SK-MEL-5 (cell line): ENCODE measurements at regions not wholly inside any gene's neighbourhood (a gene's known extent, or its start where the extent isn't known, plus 50 kb on each side); places are given as distances from the start of the nearest gene placed in this dataset.

Experiments
- DNase-seq: peaks from one replicate; pipeline ENCODE4 v3.0.0-alpha.2; 2016; ENCODE audit warnings: low read depth, low spot score
- in situ Hi-C: cut with HindIII; loops from 2 replicates; pipeline ENCODE4 v1.10.0; 2016; ENCODE audit warnings: low sequenced_read_pairs, high pct_unique_total_duplicates, low pct_unique_long_range_greater_than_20kb

DNA sequence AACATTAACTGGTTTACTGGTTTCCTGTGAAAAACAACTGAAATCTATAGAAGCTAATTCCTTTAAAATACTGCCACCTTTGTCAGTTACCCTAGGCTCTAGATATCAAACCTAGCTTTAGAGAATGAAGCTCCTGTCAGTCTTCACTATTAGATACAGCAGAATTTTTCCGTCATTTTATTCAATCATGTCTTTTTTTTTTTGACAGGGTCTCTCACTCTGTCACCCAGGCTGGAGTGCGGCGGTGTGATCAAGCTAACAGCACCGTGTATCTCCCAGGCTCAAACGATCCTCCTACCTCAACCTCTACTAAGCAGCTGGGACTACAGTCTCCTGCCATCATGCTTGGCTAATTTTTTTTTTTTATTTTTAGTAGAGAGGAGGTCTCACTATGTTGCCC lies 415.2 kb upstream of the LRRTM4 start:
- DNase-seq: no peak
- in situ Hi-C loops: no loop called here

DNA sequence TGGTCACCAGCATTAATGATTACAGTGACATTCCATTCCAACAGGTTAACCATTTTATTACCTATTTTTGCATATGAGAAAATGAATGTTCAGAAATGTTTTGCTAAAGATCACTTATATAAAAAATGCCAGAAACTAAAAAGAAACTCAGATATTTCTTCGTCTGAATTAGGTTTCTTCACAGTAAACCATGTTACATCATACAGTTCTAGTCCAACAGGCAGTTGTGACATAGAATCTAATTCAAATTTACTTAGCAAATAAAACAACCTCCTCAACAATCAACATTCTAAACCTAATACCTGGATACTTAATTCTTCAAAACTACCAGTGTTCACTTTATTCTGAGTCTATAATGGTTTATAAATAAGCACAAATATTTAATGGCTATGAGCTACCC lies 416.3 kb upstream of the LRRTM4 start:
- DNase-seq: no peak
- in situ Hi-C loops: no loop called here

DNA sequence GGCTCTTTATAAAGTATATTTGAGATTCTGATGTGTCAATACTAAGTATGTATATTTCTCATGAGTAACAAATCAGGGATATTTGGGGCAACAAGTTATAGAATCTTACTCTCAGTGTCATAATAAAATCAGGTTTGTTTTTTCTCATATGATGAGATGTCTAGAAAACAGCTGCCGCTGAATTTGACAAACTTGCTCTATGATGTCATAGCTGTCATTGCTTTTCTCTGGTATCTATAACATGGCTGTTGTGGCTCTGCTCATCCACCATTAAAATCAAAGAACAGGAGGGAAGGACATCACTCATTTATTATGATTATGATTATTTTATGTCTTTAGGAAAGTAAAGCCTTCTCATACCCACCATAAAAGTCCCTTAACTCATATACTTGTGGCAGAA lies 417.2 kb upstream of the LRRTM4 start:
- no peak for DNase-seq
- in situ Hi-C loops: no loop called here

DNA sequence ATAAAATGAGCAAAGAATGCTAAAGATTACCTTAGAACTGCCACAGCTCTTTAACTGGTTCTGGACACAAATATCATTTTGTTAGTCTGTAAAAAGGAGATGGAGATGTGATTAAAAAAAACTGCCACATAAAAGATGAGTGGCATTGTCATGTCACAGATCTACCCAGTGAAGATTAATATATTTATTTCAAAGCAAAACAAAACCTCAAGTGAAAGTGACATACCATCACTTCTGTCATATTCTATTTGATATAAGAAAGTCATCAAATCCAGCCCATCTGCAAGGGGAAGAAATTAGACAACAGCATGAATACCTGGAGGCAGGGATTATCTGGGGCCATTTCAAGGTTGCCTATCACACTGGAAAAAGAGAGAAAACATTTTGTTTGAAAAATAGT lies 417.6 kb upstream of the LRRTM4 start:
- in situ Hi-C loops: no loop called here
- DNase-seq: no peak

DNA sequence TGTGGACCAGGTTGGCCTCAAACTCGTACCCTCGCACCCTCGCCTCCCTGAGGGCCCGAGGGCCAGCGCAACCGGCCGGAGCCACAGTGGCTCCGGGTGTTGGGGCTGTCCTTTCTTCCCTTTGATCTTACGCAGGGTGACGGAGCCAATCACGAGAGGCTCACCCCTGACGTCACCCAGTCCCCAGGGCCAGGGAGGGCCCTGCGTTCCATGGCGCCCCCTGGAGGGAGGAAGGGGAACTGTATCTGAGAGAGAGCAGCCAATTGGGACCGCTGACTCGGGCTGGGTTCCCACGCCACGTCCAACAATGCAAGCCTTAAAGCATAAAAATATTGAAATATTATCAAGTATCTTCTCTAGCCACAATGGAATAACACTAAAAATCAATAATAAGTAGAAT lies 432.8 kb upstream of the LRRTM4 start:
- in situ Hi-C loops: no loop called here
- peak; percentile 20 for DNase-seq

DNA sequence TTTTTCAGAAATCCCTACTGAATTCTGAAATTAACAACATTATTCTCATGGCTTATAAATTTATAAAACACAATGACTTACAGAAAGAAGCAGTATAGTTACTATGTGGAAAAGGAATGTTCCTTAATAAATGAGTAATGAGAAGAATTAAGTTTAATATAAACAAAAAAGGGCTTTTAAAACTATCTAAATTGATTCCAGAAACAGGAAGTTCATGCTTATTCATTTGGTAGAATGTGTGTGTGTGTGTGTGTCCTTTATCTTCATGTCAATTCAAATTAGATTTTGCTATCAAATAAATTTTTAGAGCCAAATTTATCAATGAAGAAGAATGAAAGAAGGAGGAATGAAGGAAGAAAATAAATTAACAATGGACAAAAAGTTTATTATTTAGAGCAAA lies 440.8 kb upstream of the LRRTM4 start:
- no peak for DNase-seq
- in situ Hi-C loops: no loop called here

DNA sequence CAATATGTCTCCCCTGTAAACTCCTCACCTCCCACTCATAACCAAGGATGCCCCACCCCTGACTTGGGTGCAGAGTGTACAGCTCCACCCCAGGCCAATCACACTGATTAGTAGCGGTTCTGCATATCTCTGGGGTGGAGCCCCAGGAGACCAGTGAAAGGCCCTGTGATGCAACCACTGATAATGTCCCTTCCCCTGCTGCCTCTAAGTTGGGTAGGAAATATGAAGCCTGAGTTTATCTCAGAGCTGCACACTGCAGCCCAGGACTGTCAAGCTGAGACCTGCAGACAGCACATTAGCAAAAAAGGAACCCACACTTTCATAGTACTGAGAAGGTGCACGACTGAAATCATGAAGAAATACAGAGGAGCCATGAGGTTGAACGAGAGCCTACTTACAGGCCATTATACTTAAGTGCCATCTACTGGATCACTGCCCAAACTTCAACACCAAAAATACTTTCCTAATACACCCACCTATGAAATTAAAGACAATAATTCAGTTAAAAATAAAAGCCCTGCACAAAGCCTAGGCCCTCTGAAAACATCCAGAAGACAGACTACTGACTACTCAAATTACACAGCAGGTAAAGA lies 455.4 kb upstream of the LRRTM4 start:
- DNase-seq: peak; percentile 36
- in situ Hi-C loops: no loop called here

DNA sequence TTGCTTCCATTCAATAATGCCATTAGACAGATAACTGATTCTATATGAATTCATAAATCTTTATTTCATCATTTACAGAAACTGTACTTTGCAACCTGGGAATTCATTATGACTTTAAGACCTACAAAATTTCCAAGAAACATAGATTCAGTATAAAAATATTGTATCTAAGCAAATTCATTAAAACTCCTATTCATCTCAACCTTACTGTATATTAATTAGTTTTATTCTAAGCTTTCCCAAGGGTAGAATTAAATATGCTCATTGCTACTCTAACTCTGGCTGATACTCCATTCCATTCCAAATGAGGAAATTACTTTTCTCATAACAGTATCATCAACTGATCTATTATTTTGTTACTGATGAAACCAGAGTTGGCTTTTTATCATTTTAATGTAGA lies 473.0 kb upstream of the LRRTM4 start:
- no peak for DNase-seq
- in situ Hi-C loops: no loop called here

DNA sequence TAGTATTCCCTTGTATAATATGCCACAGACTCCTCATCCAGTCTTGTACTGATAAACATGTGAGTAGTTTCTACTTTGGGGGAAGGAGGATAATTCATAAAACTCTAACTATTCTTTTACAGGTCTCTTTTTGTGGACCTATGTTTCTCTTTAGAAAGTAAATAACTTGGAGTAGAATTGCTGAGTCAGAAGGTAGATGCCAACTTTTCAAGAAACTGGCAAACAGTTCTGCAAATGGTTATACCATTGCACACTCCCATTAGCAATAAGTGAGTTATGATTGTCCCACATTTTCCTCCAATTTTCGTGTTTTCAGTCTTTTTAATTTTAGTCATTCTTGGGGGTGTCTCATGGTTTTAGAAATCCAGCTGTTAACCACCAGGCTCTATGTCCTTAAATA lies 477.2 kb upstream of the LRRTM4 start:
- DNase-seq: no peak
- in situ Hi-C loops: no loop called here

DNA sequence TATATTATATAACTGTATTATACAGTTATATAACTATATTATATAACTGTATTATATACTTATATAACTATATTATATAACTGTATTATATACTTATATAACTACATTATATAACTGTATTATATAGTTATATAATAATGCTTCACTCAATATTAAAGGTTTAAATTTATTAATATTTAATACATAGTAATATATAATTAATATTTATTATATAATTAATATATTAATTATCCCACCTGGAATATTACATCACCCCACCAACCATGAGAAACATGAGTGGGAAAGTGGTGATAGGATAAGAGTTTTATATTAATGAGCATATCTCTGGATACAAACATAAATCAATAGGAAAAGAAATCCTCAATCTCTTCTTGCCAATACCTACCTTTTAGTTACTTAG lies 487.1 kb upstream of the LRRTM4 start:
- in situ Hi-C loops: no loop called here
- no peak for DNase-seq

DNA sequence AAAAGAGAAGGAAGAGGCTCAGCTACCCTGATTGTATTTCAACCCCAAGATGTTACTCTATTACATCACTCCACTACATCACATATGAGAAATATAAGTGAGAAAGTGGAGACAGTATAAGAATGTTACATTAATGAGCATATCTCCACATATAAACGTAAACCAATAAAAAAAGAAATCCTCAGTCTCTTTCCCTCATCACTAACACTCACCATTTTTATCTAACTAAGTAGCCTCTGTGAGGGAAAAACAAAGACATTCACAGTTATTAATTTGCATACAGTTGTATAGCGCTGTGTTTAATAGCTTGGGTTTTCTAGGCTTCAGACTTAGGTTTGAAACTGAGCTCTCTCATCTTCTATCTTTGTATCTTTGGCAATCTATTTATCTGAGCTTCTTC lies 489.1 kb upstream of the LRRTM4 start:
- DNase-seq: no peak
- in situ Hi-C loops: no loop called here

DNA sequence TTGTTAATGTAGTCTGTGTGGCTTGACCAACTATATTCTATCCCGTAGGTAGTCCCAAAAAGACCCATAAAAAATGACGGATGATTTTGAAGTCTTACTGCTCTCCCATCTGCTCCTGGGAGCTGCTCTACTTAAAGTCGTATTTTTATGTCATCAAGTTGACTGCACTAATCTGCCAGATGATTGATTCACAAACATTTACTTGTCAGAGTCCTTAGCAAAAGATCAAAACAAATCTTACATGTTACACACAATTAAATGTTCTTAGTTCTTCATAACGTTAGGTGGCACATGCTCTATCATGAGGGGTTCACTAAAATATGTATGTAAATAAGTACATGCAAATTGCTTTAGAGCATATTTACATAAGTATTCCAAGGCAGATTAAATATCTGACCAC lies 498.3 kb upstream of the LRRTM4 start:
- in situ Hi-C loops: no loop called here
- DNase-seq: no peak

DNA sequence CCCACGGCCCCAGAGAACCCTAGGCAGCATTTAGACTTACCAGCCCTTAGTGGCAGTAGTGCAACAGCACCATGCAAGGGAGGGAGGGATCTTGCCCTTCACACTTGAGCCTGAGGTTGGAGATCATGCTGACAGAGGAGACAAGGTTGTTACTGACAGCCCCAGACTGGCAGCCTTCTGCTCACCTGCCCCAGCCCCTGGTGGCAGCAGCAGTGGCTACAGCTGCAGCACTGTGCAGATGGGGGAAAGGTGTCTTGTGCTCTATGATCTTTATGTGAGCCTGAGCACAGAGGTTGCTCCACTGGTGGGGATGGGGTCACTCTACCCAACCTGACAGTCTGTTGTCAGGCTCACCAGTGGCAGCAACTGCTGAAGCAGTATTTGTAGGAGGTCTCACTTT lies 501.2 kb upstream of the LRRTM4 start:
- in situ Hi-C loops: no loop called here
- no peak for DNase-seq

DNA sequence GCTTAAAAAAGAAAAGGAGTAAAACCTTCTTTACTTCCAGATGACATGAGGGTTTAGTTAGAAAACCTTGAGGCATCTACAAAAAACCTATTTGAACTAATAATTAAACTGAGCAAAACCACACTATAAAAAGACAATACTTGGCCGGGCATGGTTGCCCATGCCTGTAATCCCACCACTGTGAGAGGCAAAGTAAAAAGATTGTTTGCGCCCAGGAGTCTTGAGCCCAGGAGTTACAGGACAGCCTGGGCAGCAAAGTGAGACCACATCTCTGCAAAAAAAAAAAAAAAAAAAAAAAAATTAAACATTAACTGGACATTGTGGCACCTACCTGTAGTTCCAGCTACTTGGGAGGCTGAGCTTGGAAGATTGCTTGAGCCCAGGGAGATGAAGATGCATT lies 502.8 kb upstream of the LRRTM4 start:
- no peak for DNase-seq
- in situ Hi-C loops: no loop called here

DNA sequence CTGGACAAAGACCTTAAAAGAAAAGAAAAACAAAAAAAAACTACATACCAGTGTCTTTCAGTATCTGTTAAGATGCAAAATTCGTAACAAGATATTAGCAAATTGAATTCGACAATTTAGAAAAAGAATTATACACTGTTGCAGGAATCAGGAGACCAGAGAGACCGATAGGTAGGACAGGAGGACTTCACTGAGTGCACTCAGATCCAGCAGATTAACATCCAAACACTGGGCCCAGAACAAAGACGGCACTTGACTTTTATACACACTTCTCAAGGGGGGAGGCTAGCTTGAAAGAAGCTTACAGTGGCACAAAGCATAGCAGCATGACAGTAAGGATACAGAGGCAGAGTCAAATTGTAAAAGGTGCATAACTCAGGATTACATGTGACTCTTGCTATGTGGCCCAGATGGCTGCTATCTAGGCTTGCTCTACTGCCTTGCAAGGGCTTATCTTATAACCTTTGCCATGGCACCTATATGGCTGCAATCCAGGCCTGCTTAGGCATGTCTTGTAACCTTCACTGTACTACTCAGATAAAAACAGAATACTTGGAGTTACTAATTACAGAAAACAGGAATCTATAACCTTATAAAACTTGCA lies 507.3 kb upstream of the LRRTM4 start:
- no peak for DNase-seq
- in situ Hi-C loops: no loop called here

DNA sequence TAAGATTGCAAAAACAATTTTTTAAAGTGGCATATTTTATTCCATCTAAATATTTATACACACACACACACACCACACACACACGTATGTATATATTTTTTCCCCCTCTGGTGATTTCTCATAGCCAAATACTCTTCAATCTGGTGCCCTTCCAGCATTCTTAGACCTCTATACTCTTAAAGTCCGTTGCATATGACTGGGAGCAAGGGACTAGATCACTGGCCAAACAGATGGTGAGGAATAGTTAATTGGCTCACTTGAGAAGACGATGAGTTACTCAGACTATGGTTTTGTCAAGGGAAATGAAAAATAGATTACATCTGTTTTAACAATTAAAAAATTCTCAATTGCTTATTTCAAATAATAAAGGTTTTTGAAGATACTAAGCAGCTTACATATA lies 512.5 kb upstream of the LRRTM4 start:
- in situ Hi-C loops: no loop called here
- DNase-seq: no peak

DNA sequence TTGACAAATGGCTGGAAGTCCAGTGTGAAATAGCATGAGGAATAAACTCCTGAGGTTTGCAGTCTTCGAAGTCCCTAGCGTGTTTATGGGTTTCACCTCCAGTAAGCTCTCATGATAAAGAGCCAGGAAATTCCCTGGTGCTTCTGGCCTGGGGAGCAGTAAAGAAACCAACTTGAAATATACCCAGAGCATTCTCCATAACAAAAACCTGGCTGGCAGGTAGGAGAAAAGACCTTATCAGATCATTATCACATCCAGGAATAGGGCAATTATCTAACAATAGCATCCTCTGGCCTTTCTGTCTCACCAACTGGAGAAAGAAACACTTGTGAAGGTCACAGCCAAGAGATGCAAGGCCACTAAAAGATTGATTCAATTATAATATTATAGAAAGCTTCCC lies 513.6 kb upstream of the LRRTM4 start:
- in situ Hi-C loops: no loop called here
- DNase-seq: no peak

DNA sequence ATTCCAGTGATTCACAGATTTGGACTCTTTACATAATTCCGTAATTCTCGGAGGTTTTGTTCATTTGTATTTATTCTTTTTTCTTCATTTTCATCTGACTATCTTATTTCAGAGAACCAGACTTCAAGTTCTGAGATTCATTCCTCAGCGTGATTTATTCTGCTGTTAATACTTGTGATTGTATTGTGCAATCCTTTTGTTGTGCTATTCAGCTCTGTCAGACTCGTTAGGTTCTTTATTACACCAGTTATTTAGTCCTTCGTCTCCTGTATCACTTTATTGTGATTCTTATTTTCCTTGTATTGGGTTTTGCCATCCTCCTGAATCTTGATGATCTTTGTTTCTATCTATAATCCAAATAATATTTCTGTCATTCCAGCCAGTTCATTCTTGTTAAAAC lies 529.3 kb upstream of the LRRTM4 start:
- in situ Hi-C loops: no loop called here
- DNase-seq: no peak

DNA sequence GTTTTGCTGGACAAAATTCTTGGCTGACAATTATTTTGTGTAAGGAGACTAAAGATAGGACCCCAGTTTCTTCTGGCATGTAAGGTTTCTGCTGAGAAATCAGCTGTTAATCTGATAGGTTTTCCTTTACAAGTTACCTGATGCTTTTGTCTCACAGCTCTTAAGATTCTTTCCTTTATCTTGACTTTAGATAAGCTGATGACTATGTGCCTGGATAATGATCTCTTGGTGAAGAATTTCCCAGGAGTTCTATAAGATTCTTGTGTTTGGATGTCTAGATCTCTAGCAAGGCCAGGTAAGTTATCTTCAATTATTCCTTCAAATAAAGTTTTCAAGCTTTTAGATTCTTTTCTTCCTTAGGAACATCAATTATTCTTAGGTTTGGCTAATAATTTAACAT lies 534.8 kb upstream of the LRRTM4 start:
- in situ Hi-C loops: no loop called here
- no peak for DNase-seq

DNA sequence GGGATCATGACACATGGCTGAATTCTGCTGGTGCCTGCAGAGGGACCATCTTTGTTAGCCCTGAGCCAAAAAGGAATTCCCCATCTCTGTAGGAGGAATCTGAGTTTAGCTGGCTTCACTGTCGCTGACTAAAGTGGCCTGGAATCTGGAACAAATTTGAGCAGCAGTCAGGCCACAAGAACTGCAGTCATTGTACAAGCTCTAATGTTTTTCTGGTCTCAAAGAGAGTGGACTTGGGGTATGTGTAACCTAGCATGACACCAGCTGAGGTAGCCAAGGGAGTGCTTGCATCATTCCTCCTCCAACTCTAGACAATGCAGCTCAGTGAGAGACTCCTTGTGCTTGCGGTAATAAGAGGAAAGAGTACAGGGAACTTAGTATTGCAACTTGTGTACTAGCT lies 539.1 kb upstream of the LRRTM4 start:
- in situ Hi-C loops: no loop called here
- peak; percentile 35 for DNase-seq
